ENCODE measurements at regions not wholly inside any gene's neighbourhood (a gene's known extent, or its start where the extent isn't known, plus 50 kb on each side); places are given as distances from the start of the nearest gene placed in this dataset.
"Not testable (repeated sequence)": the region's sequence is repeated elsewhere in the genome, so short reads cannot be mapped to it uniquely, and the experiment has no call there.

GRCh38 chr13:24615114-24615513 is 65.1 kb upstream of the ATP12A start:
- H3K36me3 ChIP-seq (ENCODE audit: control insufficient read depth in 1 of 2, insufficient read depth in 2 of 2, low read length in 1 of 2): no peaks in the 10 kb centered on the region
- 93 to 94% methylated on average over 9 of the region's 9 CpGs for WGBS, 2 donors
- H3K4me3 ChIP-seq (ENCODE audit: low read length in 2 of 2): no peak overlapping the region
- H3K27me3 ChIP-seq (ENCODE audit: control insufficient read depth in 1 of 2, insufficient read depth in 2 of 2, low read length in 1 of 2): no peaks in the 10 kb centered on the region
- H3K4me1 ChIP-seq (ENCODE audit: control insufficient read depth in 1 of 2, insufficient read depth in 2 of 2, low read length in 2 of 2): no peaks in the 10 kb centered on the region
- DNase-seq (peak in 1 of 2 donors; percentile 15), ATAC-seq (ENCODE audit: low FRiP score) (no peak)
- no peaks in the 10 kb centered on the region for H3K9me3 ChIP-seq (ENCODE audit: control insufficient read depth, low read length)
- H3K27ac ChIP-seq (ENCODE audit: low read depth in 1 of 2, low read length in 2 of 2): no peak overlapping the region
- intact Hi-C loops (cut with DNase I): no loop called here

- Histone ChIP-seq H3K4me1 (ENCODE audit: control insufficient read depth in 1 of 2, insufficient read depth in 2 of 2, low read length in 2 of 2) (no peaks in the 10 kb centered on the region), H3K27me3 (ENCODE audit: control insufficient read depth in 1 of 2, insufficient read depth in 2 of 2, low read length in 1 of 2) (no peaks in the 10 kb centered on the region), H3K27ac (ENCODE audit: low read depth in 1 of 2, low read length in 2 of 2) (no peak overlapping the region), H3K36me3 (ENCODE audit: control insufficient read depth in 1 of 2, insufficient read depth in 2 of 2, low read length in 1 of 2) (no peaks in the 10 kb centered on the region), H3K9me3 (ENCODE audit: control insufficient read depth, low read length) (no peaks in the 10 kb centered on the region), H3K4me3 (ENCODE audit: low read length in 2 of 2) (no peak overlapping the region)
- peak in 1 of 2 donors; percentile 65 for DNase-seq
- WGBS, 2 donors: 96 to 97% methylated on average over 9 of the region's 9 CpGs
- ATAC-seq (ENCODE audit: low FRiP score): no peak
- intact Hi-C loops (cut with DNase I): no loop called here
These were observed 64.2 kb upstream of the ATP12A start for GRCh38 chr13:24615911-24616472.

GRCh38 chr13:24616514-24616913 is 63.7 kb upstream of the ATP12A start:
- no peaks in the 10 kb centered on the region for H3K36me3 ChIP-seq (ENCODE audit: control insufficient read depth in 1 of 2, insufficient read depth in 2 of 2, low read length in 1 of 2)
- H3K27me3 ChIP-seq (ENCODE audit: control insufficient read depth in 1 of 2, insufficient read depth in 2 of 2, low read length in 1 of 2): no peaks in the 10 kb centered on the region
- no peaks in the 10 kb centered on the region for H3K4me1 ChIP-seq (ENCODE audit: control insufficient read depth in 1 of 2, insufficient read depth in 2 of 2, low read length in 2 of 2)
- intact Hi-C loops (cut with DNase I): no loop called here
- H3K4me3 ChIP-seq (ENCODE audit: low read length in 2 of 2): no peak overlapping the region
- no peak for ATAC-seq (ENCODE audit: low FRiP score)
- WGBS, 2 donors: 96 to 100% methylated on average over 4 of the region's 4 CpGs
- H3K9me3 ChIP-seq (ENCODE audit: control insufficient read depth, low read length): no peaks in the 10 kb centered on the region
- H3K27ac ChIP-seq (ENCODE audit: low read depth in 1 of 2, low read length in 2 of 2): no peak overlapping the region
- DNase-seq: no peak

- WGBS, 2 donors: 63 to 64% methylated on average over 12 of the region's 12 CpGs
- Histone ChIP-seq H3K4me3 (ENCODE audit: low read length in 2 of 2) (no peak overlapping the region), H3K27me3 (ENCODE audit: control insufficient read depth in 1 of 2, insufficient read depth in 2 of 2, low read length in 1 of 2) (no peaks in the 10 kb centered on the region), H3K36me3 (ENCODE audit: control insufficient read depth in 1 of 2, insufficient read depth in 2 of 2, low read length in 1 of 2) (no peaks in the 10 kb centered on the region), H3K27ac (ENCODE audit: low read depth in 1 of 2, low read length in 2 of 2) (no peak overlapping the region), H3K4me1 (ENCODE audit: control insufficient read depth in 1 of 2, insufficient read depth in 2 of 2, low read length in 2 of 2) (no peaks in the 10 kb centered on the region), H3K9me3 (ENCODE audit: control insufficient read depth, low read length) (no peaks in the 10 kb centered on the region)
- intact Hi-C loops (cut with DNase I): no loop called here
- ATAC-seq (ENCODE audit: low FRiP score) (no peak), DNase-seq (peak in 1 of 2 donors; percentile 56)
These were observed 62.8 kb upstream of the ATP12A start for GRCh38 chr13:24617256-24618010.

- no peaks in the 10 kb centered on the region for H3K9me3 ChIP-seq (ENCODE audit: control insufficient read depth, low read length)
- ATAC-seq (ENCODE audit: low FRiP score): no peak
- no peaks in the 10 kb centered on the region for H3K36me3 ChIP-seq (ENCODE audit: control insufficient read depth in 1 of 2, insufficient read depth in 2 of 2, low read length in 1 of 2)
- no peak overlapping the region for H3K4me3 ChIP-seq (ENCODE audit: low read length in 2 of 2)
- no peak overlapping the region for H3K27ac ChIP-seq (ENCODE audit: low read depth in 1 of 2, low read length in 2 of 2)
- H3K4me1 ChIP-seq (ENCODE audit: control insufficient read depth in 1 of 2, insufficient read depth in 2 of 2, low read length in 2 of 2): no peaks in the 10 kb centered on the region
- H3K27me3 ChIP-seq (ENCODE audit: control insufficient read depth in 1 of 2, insufficient read depth in 2 of 2, low read length in 1 of 2): no peaks in the 10 kb centered on the region
- intact Hi-C loops (cut with DNase I): no loop called here
- DNase-seq: peak in 1 of 2 donors; percentile 67
- 86 to 88% methylated on average over 15 of the region's 15 CpGs for WGBS, 2 donors
These were observed 61.9 kb upstream of the ATP12A start for GRCh38 chr13:24618011-24618955.

- intact Hi-C loops (cut with DNase I): no loop called here
- H3K36me3 ChIP-seq (ENCODE audit: control insufficient read depth in 1 of 2, insufficient read depth in 2 of 2, low read length in 1 of 2): no peaks in the 10 kb centered on the region
- no peaks in the 10 kb centered on the region for H3K27me3 ChIP-seq (ENCODE audit: control insufficient read depth in 1 of 2, insufficient read depth in 2 of 2, low read length in 1 of 2)
- H3K27ac ChIP-seq (ENCODE audit: low read depth in 1 of 2, low read length in 2 of 2): no peak overlapping the region
- H3K4me1 ChIP-seq (ENCODE audit: control insufficient read depth in 1 of 2, insufficient read depth in 2 of 2, low read length in 2 of 2): no peaks in the 10 kb centered on the region
- DNase-seq: no peak
- H3K9me3 ChIP-seq (ENCODE audit: control insufficient read depth, low read length): no peaks in the 10 kb centered on the region
- ATAC-seq (ENCODE audit: low FRiP score): no peak
- H3K4me3 ChIP-seq (ENCODE audit: low read length in 2 of 2): no peak overlapping the region
- 88 to 89% methylated on average over 7 of the region's 7 CpGs for WGBS, 2 donors
These were observed 60.9 kb upstream of the ATP12A start for GRCh38 chr13:24619282-24619681.

DNA sequence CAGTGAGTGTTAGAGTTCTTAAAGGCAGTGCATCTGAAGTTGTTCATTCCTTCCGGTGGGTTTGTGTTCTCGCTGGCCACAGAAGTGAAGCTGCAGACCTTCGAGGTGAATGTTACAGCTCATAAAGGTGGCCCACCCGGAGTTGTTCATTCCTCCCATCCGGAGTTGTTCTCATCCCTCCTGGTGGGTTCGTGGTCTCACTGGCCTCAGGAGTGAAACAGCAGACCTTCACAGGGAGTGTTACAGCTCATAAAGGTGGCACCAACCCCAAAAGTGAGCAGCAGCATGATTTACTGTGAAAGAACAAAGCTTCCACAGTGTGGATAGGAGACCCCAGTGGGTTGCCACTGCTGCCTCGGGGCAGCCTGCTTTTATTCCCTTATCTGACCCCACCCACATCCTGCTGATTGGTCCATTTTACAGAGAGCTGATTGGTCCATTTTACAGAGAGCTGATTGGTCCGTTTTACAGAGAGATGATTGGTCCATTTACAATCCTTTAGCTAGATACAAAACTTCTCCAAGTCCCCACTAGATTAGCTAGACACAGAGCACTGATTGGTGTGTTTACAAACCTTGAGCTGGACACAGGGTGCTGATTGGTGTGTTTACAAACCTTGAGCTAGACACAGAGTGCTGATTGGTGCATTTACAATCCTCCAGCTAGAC is 57.6 kb upstream of the ATP12A start:
- DNase-seq; H3K4me1 ChIP-seq (ENCODE audit: control insufficient read depth in 1 of 2, insufficient read depth in 2 of 2, low read length in 2 of 2); intact Hi-C loops (cut with DNase I); H3K9me3 ChIP-seq (ENCODE audit: control insufficient read depth, low read length); H3K27ac ChIP-seq (ENCODE audit: low read depth in 1 of 2, low read length in 2 of 2); H3K4me3 ChIP-seq (ENCODE audit: low read length in 2 of 2); ATAC-seq (ENCODE audit: low FRiP score); H3K36me3 ChIP-seq (ENCODE audit: control insufficient read depth in 1 of 2, insufficient read depth in 2 of 2, low read length in 1 of 2); H3K27me3 ChIP-seq (ENCODE audit: control insufficient read depth in 1 of 2, insufficient read depth in 2 of 2, low read length in 1 of 2): not testable (repeated sequence)
- WGBS, 2 donors: 87 to 94% methylated on average over 8 of the region's 8 CpGs

DNA sequence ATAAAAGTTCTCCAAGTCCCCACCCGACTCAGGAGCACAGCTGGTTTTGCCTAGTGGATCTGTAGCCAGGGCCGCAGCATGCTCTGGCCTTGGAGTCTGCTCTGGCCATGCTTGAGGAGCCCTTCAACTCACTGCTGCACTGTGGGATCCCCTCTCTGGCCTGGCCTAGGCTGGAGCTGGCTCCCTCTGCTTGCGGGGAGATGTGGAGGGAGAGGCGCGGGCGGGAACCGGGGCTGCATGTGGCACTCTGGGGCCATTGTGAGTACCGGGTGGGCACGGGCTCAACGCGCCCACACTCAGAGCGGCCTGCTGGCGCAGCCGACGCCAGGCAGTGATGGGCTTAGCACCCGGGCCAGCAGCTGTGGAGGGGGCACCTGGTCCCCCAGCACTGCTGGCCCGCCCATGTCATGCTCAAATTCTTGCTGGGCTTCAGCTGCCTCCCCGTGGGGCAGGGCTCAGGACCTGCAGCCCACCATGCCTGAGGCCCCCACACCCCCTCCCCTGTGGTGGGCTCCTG is 57.0 kb upstream of the ATP12A start:
- ATAC-seq (ENCODE audit: low FRiP score): no peak
- Histone ChIP-seq H3K9me3 (ENCODE audit: control insufficient read depth, low read length) (no peaks in the 10 kb centered on the region), H3K4me1 (ENCODE audit: control insufficient read depth in 1 of 2, insufficient read depth in 2 of 2, low read length in 2 of 2) (no peaks in the 10 kb centered on the region), H3K4me3 (ENCODE audit: low read length in 2 of 2) (no peak overlapping the region), H3K27me3 (ENCODE audit: control insufficient read depth in 1 of 2, insufficient read depth in 2 of 2, low read length in 1 of 2) (no peaks in the 10 kb centered on the region), H3K36me3 (ENCODE audit: control insufficient read depth in 1 of 2, insufficient read depth in 2 of 2, low read length in 1 of 2) (no peaks in the 10 kb centered on the region), H3K27ac (ENCODE audit: low read depth in 1 of 2, low read length in 2 of 2) (no peak overlapping the region)
- DNase-seq: peak in 1 of 2 donors; percentile 54
- 96% methylated on average over 18 of the region's 18 CpGs for WGBS, 2 donors
- intact Hi-C loops (cut with DNase I): no loop called here

Measured in aorta (tissue), 5 donors.